ENCODE measurements at regions not wholly inside any gene's neighbourhood (a gene's known extent, or its start where the extent isn't known, plus 50 kb on each side); places are given as distances from the start of the nearest gene placed in this dataset.

- no peak for TF ChIP-seq CTCF (IDR thresholded peaks at IDR 0.05)
- no peak for TF ChIP-seq POLR2A (IDR thresholded peaks at IDR 0.05)
Observed at GRCh38 chr4:27463816-27464215, 603.2 kb downstream of the STIM2 start.
